ENCODE measurements at regions not wholly inside any gene's neighbourhood (a gene's known extent, or its start where the extent isn't known, plus 50 kb on each side); places are given as distances from the start of the nearest gene placed in this dataset.
"Not testable (repeated sequence)": the region's sequence is repeated elsewhere in the genome, so short reads cannot be mapped to it uniquely, and the experiment has no call there.

- Mint-ChIP-seq H3K4me3 (peak overlapping the region; percentile 67), H3K27me3 (ENCODE audit: insufficient read depth) (no peaks in the 10 kb centered on the region; the same call in 1 of the 2 replicates), H3K27ac (peak overlapping the region; percentile 86), H3K4me1 (ENCODE audit: low read depth) (peaks cover 87% of the 10 kb centered on the region), H3K9me3 (no peaks in the 10 kb centered on the region), H3K36me3 (ENCODE audit: low read depth) (no peaks in the 10 kb centered on the region; the same call in 1 of the 2 replicates)
- no peak for TF ChIP-seq CTCF (IDR thresholded peaks at IDR 0.05)
- DNase-seq = no peak
These were observed 177.9 kb downstream of the C9orf152 start for GRCh38 chr9:110029956-110030480.

GRCh38 chr9:110030632-110031031 is 177.3 kb downstream of the C9orf152 start:
- TF ChIP-seq CTCF (IDR thresholded peaks at IDR 0.05) = no peak
- peak overlapping the region; percentile 86 for H3K27ac Mint-ChIP-seq
- H3K4me3 Mint-ChIP-seq = peak overlapping the region; percentile 67
- H3K36me3 Mint-ChIP-seq (ENCODE audit: low read depth) = no peaks in the 10 kb centered on the region; the same call in 1 of the 2 replicates
- H3K9me3 Mint-ChIP-seq = no peaks in the 10 kb centered on the region
- no peaks in the 10 kb centered on the region; the same call in 1 of the 2 replicates for H3K27me3 Mint-ChIP-seq (ENCODE audit: insufficient read depth)
- peaks cover 84% of the 10 kb centered on the region for H3K4me1 Mint-ChIP-seq (ENCODE audit: low read depth)
- peak; percentile 63 for DNase-seq

- H3K27me3 Mint-ChIP-seq (ENCODE audit: insufficient read depth) = no peaks in the 10 kb centered on the region; the same call in 1 of the 2 replicates
These were observed 176.3 kb downstream of the C9orf152 start for GRCh38 chr9:110031511-110032173.

GRCh38 chr9:110032532-110032931 is 175.4 kb downstream of the C9orf152 start:
- not testable (repeated sequence) for H3K27me3 Mint-ChIP-seq (ENCODE audit: insufficient read depth); DNase-seq; H3K9me3 Mint-ChIP-seq; H3K27ac Mint-ChIP-seq; H3K4me3 Mint-ChIP-seq; H3K36me3 Mint-ChIP-seq (ENCODE audit: low read depth)
- H3K4me1 Mint-ChIP-seq (ENCODE audit: low read depth) = peaks cover 77% of the 10 kb centered on the region

More at GRCh38 chr9:110031511-110032173, 176.3 kb downstream of the C9orf152 start:
- peak overlapping the region; percentile 86 for H3K27ac Mint-ChIP-seq
- no peak for TF ChIP-seq CTCF (IDR thresholded peaks at IDR 0.05)
- peaks cover 81% of the 10 kb centered on the region for H3K4me1 Mint-ChIP-seq (ENCODE audit: low read depth)
- peak overlapping the region; percentile 67 for H3K4me3 Mint-ChIP-seq
- no peaks in the 10 kb centered on the region; the same call in 1 of the 2 replicates for H3K36me3 Mint-ChIP-seq (ENCODE audit: low read depth)
- DNase-seq = peak; percentile 92
- H3K9me3 Mint-ChIP-seq = no peaks in the 10 kb centered on the region

GRCh38 chr9:110033869-110034268 is 174.1 kb downstream of the C9orf152 start:
- H3K9me3 Mint-ChIP-seq = no peaks in the 10 kb centered on the region
- H3K27me3 Mint-ChIP-seq (ENCODE audit: insufficient read depth) = no peaks in the 10 kb centered on the region; the same call in none of the 2 replicates
- H3K36me3 Mint-ChIP-seq (ENCODE audit: low read depth) = no peaks in the 10 kb centered on the region; the same call in 1 of the 2 replicates
- peak overlapping the region; percentile 27 for H3K27ac Mint-ChIP-seq
- TF ChIP-seq CTCF (IDR thresholded peaks at IDR 0.05) = no peak
- H3K4me1 Mint-ChIP-seq (ENCODE audit: low read depth) = peaks cover 64% of the 10 kb centered on the region
- peak; percentile 21 for DNase-seq
- peak overlapping the region; percentile 27 for H3K4me3 Mint-ChIP-seq

GRCh38 chr9:110036286-110036685 is 171.7 kb downstream of the C9orf152 start:
- no peak for DNase-seq
- no peaks in the 10 kb centered on the region; the same call in 1 of the 2 replicates for H3K36me3 Mint-ChIP-seq (ENCODE audit: low read depth)
- H3K27me3 Mint-ChIP-seq (ENCODE audit: insufficient read depth) = no peaks in the 10 kb centered on the region; the same call in none of the 2 replicates
- H3K4me3 Mint-ChIP-seq = no peak overlapping the region
- no peaks in the 10 kb centered on the region for H3K9me3 Mint-ChIP-seq
- peaks cover 62% of the 10 kb centered on the region for H3K4me1 Mint-ChIP-seq (ENCODE audit: low read depth)
- H3K27ac Mint-ChIP-seq = no peak overlapping the region
- TF ChIP-seq CTCF (IDR thresholded peaks at IDR 0.05) = no peak

Measured in HFFc6 (cell line).